Ureter (tissue), 1 donor: ENCODE measurements at regions not wholly inside any gene's neighbourhood (a gene's known extent, or its start where the extent isn't known, plus 50 kb on each side); places are given as distances from the start of the nearest gene placed in this dataset.

Source experiments
- DNase-seq: peaks from one replicate; pipeline ENCODE4 v3.0.0-alpha.2; 2020; ENCODE audit warnings: low spot score
- donor health status: DM: yes; HTN: yes; CAD: no.

DNA sequence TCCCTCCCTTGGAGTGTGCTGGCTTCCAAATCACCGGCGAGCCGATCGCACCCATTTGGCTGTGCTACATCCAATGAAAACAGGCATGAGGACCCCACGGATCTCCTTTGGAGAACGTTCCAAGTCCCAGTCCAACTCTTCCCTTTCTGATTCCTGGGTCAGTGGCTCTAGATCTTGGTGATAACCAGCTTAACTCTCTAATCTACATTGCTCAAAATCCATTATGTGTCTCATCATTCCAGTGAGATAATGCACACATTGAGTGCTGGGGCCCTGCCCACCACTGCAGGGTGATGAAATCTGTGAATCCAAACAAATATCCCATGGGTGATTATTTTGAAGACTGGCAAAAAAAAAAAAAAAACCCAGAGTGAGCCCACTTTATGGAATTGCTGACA, 232.7 kb upstream of the COPS8 start:
- no peak for DNase-seq

DNA sequence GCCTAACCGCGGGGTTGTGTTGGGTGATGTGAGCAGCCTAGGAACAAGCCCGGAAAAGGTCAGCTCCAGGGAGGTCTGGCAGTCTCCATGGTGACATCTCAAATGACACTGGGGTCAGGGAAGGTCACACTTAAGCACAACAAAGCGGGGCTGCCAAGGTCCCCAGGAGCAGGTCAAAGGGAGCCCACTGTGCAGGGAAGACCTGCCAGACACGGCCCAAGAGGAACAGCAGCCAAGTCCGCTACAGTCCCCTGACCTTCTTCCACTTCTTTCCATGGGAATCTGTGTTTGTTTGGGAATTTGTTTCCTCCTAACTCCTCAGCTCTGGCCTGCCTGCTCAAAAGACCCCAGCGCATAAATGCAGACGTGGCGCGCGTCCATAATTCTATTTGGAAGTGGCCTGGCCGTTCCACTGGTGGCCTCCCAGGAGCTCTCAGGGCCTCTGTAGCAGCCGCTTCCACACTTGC, 232.1 kb upstream of the COPS8 start:
- no peak for DNase-seq

- DNase-seq, result no peak
Observed at GRCh38 chr2:236855176-236855865, 230.4 kb upstream of the COPS8 start.

DNA sequence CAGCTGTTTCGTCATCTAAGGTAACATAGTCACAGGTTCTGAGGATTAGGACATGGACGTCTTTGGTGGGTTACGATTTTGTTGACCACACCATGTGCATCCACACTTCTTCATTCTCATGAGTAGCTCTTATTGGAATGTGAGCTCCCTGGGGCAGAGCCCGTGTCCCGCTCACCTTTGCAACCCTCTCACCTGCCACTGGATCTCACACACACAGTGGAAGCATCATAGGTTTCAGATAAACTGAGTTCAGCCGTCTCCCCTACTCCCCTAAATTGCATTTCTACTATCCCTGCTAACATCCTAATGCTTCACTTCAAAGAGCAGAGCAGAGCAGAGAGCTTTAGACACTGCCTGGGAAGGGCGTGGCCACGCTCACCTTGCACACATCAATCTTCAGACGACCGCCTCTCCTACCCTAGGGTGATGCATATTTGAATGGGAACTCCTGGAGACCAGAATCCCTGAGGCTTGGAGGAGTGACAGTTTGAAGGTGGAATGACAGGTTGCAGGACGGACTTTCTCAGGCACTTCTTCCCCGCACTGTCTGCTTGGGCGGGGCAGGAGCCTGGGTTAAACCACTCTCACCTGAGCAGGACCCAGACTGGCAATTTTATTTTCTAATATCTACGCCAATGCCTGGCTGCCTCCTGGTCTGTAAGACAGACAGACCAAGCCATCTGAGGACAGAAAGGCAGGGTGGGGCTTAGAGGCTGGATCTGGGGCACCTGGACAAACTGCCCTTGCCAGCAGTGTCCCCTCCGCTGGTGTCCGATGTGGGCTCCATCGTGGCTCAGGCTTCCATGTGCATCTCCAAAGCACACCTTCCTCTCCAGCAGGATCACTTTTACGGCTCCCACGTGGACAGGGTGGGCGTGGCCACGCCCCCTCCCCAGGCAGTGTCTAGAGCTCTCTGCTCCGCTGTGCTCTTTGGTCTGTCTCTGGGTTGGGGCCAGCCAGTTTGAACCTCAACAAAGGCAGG, 229.5 kb upstream of the COPS8 start:
- DNase-seq, result no peak

GRCh38 chr2:236856848-236857235, 228.8 kb upstream of the COPS8 start:
- no peak for DNase-seq

DNA sequence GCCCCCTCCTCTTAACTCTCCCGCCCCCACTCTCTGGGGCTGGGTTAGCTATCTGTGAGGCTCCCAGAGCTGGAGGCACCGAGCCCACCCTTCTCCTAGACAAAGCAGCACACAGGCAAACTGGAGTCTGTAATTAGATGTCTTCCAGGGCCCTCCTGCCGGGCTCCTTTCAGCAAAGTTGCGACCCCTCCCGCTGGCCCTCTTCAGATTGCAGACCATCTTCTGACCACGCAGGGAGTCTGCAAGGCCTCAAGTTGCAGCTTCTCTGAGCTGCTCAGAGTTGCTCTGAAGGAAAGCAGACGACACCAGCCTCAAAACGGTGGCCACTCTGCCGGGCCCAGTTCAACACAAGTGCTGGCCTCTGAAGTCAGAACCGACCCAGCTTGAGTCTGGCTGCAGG, 228.4 kb upstream of the COPS8 start:
- DNase-seq, result no peak

DNA sequence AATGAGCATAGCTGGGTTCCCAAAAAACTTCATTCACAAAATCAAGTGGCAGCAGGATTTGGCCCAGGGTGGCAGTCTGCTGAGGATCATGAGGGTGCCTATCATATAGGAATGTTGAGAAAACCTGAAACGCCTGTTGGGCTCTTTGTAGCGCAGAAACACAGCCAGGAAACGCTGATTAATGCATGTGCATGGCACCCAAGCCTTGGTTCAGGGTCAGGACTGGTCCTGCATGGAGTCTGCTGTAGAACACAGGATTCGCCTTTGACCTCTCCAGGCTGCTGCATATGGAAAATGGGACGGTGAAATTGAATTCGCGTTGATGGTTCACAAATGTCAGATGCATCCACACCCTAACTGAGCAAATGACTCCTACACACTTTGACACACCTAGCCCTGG, 227.9 kb upstream of the COPS8 start:
- peak; percentile 23 for DNase-seq

DNA sequence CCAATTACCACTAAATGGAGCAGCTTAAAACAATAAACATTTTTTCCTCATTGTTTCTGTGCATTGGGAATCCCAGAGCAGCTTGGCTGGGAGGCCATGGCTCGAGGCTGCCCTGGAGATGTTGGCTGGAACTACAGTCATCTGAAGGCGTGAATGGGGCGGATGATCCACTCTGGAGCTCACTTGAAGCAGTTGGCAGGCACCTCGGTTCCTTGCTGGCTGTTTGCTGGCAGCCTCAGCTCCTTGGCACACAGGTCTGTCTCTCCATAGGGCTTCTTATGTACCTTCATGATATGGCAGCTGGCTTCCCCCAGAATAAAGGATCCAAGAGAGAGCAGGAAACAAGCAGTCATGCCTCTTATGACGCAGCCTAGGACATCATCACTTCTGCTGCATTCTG, 227.0 kb upstream of the COPS8 start:
- DNase-seq, result peak; percentile 31

DNA sequence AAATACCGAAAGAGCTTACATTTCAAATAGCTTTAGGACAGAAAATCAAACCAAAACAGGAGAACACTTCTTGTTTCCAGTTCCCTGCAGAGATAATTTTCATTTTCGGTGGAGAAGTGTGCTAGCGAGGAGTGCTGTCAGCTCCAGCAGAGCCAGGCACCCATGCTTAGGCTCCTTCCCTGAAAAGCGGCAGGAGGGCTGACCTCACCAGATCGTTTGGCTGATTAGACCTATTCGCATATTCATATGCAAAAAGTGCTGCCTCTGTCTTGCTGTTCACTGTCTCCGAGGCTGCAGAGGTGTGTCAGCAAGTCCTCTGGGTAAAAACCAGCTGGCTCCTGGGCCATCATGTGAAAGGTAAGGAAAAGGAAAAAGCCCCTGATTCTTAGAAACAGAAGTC, 225.8 kb upstream of the COPS8 start:
- DNase-seq, result peak; percentile 28

- peak; percentile 18 for DNase-seq
Observed at GRCh38 chr2:236861196-236861875, 224.4 kb upstream of the COPS8 start.

DNA sequence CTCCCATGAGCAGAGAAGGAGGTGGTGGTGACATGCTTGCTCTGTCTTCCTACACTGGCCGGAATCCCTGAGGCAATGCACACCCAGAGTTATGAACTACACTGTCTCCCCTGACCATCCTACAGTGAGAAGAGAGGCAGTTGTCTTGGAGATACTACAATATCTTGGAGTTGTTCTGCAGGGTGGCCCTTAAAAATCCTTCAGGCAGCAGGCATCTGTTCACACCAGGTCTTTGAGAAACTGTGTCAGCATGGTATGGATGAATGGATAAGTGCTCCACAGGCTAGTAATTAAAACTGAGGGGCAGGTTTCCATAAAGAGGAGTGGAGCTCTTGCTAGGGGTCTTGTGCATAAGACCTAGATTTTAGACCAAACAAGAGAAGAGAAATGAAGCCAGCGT, 223.7 kb upstream of the COPS8 start:
- peak; percentile 26 for DNase-seq

GRCh38 chr2:236862526-236862925, 223.2 kb upstream of the COPS8 start:
- peak; percentile 3 for DNase-seq

- peak; percentile 22 for DNase-seq
Observed at GRCh38 chr2:236862961-236863728, 222.5 kb upstream of the COPS8 start.

DNA sequence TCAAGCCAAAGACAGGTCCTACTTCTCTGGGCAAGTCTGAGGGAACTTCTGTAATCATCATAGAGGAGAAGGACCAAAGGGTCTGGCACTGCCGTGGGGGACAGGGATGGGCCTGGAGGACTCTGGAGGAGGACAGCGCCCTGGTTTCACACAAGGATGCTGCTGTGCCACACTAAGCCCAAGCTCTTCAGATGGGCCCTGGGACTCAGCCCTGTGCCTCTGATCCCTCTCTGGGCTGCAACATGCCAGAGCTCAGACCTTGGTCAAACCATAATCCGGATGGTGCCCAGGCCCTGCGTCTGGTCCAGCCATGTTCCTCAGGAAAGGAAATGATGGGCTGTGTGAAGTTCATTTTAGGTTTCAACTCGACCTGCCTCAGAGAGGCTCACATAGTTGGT, 222.0 kb upstream of the COPS8 start:
- DNase-seq, result peak; percentile 34

GRCh38 chr2:236865052-236865451, 220.6 kb upstream of the COPS8 start:
- DNase-seq, result peak; percentile 12

- peak; percentile 19 for DNase-seq
Observed at GRCh38 chr2:236866542-236867340, 218.9 kb upstream of the COPS8 start.

DNA sequence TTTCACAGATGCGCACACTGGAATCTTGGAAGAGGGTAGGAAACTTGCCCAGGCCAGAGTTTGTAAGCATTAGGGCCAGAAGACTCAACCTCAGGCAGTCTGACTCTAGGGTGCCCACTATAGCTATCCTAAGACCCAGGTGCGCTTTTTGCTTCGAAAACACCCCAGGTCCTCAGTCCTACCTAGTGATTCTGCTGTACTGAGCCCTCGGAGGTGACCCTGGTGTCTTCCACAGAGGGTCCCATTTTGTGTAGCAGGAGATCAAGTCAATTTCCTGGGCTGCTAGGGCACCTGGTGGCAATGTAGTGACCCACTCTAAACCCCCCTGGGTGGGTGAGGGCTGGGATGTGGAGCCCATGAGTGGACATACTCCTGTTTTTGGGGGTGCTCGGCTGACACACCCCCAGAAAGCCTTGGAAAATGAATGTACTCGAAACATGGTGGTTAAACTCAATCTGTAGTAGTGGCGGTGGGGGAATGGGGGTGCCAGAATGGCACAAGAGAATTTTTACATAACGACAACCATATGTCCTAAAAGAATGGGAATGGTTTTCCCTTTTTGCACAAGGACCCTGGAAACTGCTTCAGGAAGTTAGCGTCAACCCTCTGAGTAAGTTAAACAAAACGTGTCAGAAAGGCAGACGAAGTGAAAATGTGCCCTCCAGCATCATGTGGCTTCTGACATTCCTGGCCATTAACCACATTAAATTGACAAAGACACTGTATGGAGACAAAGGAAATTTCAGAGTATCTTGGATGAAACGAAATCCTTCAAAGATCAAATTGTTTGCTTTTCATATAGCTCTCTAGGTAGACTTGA, 218.0 kb upstream of the COPS8 start:
- DNase-seq, result peak; percentile 25

- no peak for DNase-seq
Observed at GRCh38 chr2:236870370-236870769, 215.3 kb upstream of the COPS8 start.

DNA sequence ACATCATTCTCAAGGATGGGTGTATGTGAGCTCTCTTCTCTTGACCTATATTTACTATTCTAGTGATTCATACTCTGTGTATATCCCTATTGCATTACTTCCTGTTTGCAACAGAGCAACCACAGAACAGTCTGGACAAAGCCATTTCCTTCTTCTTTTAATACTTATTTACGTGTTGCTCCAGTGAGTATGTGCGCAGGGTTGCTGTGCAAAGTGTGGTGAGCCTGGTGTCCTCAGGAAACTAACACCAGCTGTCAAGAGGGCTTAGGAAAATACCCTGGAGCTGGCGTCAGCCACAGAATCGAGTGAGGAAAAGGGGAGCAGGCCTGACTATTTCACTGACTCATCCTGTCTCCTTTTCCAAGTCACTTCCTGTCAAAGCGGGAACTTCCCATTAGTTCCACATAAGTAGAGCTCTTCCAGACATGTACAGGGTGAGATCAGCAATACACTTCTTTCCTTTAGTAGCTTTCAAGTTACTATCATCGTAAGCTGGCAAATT, 214.1 kb upstream of the COPS8 start:
- peak; percentile 56 for DNase-seq

DNA sequence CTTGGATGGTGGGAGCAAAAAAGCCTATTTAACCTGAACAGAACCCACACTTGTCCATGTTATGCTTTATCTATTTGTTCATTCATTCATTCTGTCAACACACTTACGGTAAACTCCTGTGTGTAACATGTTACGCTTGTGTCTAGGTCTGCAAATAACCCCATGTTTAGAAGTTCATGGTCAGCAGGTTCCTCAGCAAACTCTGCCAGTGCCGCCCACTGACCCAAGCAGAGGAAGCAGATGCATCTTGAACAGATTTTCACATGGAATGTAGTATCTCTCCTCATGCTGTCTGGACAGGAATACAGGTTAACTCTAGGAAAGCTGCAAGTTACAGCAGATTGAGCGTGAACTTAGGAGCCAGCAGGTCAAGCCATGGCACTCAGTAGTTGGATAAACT, 213.7 kb upstream of the COPS8 start:
- peak; percentile 36 for DNase-seq
